ENCODE measurements at regions not wholly inside any gene's neighbourhood (a gene's known extent, or its start where the extent isn't known, plus 50 kb on each side); places are given as distances from the start of the nearest gene placed in this dataset.

- WGBS (ENCODE audit: insufficient coverage) = 100% methylated on average over 2 of the region's 2 CpGs
- H3K27me3 ChIP-seq (ENCODE audit: control insufficient read depth, insufficient read depth, low read length) = peaks cover 10% of the 10 kb centered on the region
- no peak overlapping the region for H3K27ac ChIP-seq (ENCODE audit: low read length)
- no peak for DNase-seq
- H3K4me3 ChIP-seq (ENCODE audit: low read length) = no peak overlapping the region
- H3K4me1 ChIP-seq (ENCODE audit: control insufficient read depth, insufficient read depth, low read length) = no peaks in the 10 kb centered on the region
- no peaks in the 10 kb centered on the region for H3K9me3 ChIP-seq (replicated peaks; ENCODE audit: control insufficient read depth, low read depth, low read length)
- H3K36me3 ChIP-seq (ENCODE audit: control insufficient read depth, insufficient read depth, low read length) = no peaks in the 10 kb centered on the region
Measured at GRCh38 chr5:159439002-159439401, 108.7 kb upstream of the IL12B start.

- DNase-seq = no peak
- no peaks in the 10 kb centered on the region for H3K9me3 ChIP-seq (replicated peaks; ENCODE audit: control insufficient read depth, low read depth, low read length)
- no peaks in the 10 kb centered on the region for H3K36me3 ChIP-seq (ENCODE audit: control insufficient read depth, insufficient read depth, low read length)
- peaks cover 10% of the 10 kb centered on the region for H3K27me3 ChIP-seq (ENCODE audit: control insufficient read depth, insufficient read depth, low read length)
- no peak overlapping the region for H3K27ac ChIP-seq (ENCODE audit: low read length)
- H3K4me3 ChIP-seq (ENCODE audit: low read length) = no peak overlapping the region
- H3K4me1 ChIP-seq (ENCODE audit: control insufficient read depth, insufficient read depth, low read length) = no peaks in the 10 kb centered on the region
- WGBS (ENCODE audit: insufficient coverage) = 77% methylated on average over 7 of the region's 7 CpGs
Measured at GRCh38 chr5:159440235-159440634, 109.9 kb upstream of the IL12B start.

- H3K4me1 ChIP-seq (ENCODE audit: control insufficient read depth, insufficient read depth, low read length) = no peaks in the 10 kb centered on the region
- DNase-seq = no peak
- peaks cover 10% of the 10 kb centered on the region for H3K27me3 ChIP-seq (ENCODE audit: control insufficient read depth, insufficient read depth, low read length)
- no peak overlapping the region for H3K27ac ChIP-seq (ENCODE audit: low read length)
- H3K9me3 ChIP-seq (replicated peaks; ENCODE audit: control insufficient read depth, low read depth, low read length) = no peaks in the 10 kb centered on the region
- WGBS (ENCODE audit: insufficient coverage) = no CpG with 5 or more reads among the region's 4 CpGs
- H3K36me3 ChIP-seq (ENCODE audit: control insufficient read depth, insufficient read depth, low read length) = no peaks in the 10 kb centered on the region
- H3K4me3 ChIP-seq (ENCODE audit: low read length) = no peak overlapping the region
Measured at GRCh38 chr5:159440968-159441367, 110.7 kb upstream of the IL12B start.

GRCh38 chr5:159441441-159441840, 111.2 kb upstream of the IL12B start:
- Histone ChIP-seq H3K27ac (ENCODE audit: low read length) (no peak overlapping the region), H3K4me3 (ENCODE audit: low read length) (no peak overlapping the region), H3K27me3 (ENCODE audit: control insufficient read depth, insufficient read depth, low read length) (peaks cover 11% of the 10 kb centered on the region), H3K9me3 (replicated peaks; ENCODE audit: control insufficient read depth, low read depth, low read length) (no peaks in the 10 kb centered on the region), H3K4me1 (ENCODE audit: control insufficient read depth, insufficient read depth, low read length) (no peaks in the 10 kb centered on the region), H3K36me3 (ENCODE audit: control insufficient read depth, insufficient read depth, low read length) (no peaks in the 10 kb centered on the region)
- 61% methylated on average over 3 of the region's 3 CpGs for WGBS (ENCODE audit: insufficient coverage)
- DNase-seq = no peak

DNA sequence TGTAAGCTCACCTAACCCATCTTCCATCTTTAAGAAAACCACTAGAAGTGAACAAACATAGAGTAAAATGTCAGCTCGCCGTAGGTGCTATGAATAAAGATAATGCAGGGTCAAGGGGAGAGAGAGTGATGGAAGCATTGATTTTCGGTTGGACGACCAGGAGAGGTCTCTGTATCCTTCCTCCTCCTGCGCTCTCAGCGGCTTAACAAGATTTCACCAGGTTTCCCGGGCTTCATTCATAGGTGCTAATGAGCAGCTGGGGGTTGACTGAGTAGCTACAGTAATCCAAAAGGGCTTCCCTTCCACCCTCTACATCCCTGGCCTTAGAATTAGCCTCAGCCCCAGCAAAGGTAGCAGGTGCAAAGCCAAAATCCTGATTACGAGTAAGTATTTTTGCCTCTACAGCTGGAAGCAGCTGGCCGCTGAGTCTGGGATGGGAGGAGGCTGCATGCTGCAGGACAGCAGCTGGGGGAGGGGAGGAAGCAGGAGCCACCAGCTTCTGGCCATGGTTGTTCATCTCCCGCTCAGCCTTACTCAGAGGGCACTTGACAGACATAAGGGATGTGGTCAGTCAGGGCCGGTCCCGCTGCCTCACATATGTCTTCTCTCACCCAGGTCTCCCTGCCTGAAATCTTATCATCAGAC, 112.0 kb upstream of the IL12B start:
- peak; percentile 33 for DNase-seq

DNA sequence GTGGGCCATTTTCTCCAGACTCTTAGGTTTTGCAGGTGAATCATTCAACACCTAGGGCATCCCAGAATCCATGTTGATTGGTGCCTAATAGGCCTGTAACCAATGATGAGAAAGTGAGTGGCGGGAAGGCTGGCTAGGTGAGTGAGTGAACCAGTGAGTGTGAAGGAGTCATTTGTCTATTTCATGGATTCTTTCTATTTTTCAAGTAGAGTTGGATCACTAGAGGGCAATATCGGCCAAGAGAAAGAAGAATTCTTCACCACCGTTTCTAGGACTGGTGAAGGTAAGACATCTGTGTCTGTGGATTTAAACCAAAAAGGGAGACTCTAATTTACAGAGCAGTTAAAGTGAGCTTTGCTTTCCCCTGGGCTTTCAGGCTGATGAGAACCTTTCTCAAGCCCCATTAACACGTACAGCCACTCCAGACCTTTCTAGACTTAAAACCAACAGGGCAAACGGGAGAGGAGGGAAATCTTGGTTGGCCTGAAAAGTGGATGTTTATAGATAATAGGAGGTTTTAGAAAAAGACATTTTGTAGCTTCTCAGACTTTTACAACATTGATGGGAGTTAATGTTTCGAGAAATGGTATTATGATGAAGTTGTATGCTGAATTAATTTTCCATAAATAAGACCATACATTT, 114.3 kb upstream of the IL12B start:
- H3K27me3 ChIP-seq (ENCODE audit: control insufficient read depth, insufficient read depth, low read length) = peaks cover 12% of the 10 kb centered on the region
- no peak overlapping the region for H3K4me3 ChIP-seq (ENCODE audit: low read length)
- no peaks in the 10 kb centered on the region for H3K4me1 ChIP-seq (ENCODE audit: control insufficient read depth, insufficient read depth, low read length)
- no peaks in the 10 kb centered on the region for H3K9me3 ChIP-seq (replicated peaks; ENCODE audit: control insufficient read depth, low read depth, low read length)
- no peaks in the 10 kb centered on the region for H3K36me3 ChIP-seq (ENCODE audit: control insufficient read depth, insufficient read depth, low read length)
- WGBS (ENCODE audit: insufficient coverage) = no CpG with 5 or more reads among the region's 6 CpGs
- DNase-seq = peak; percentile 71
- no peak overlapping the region for H3K27ac ChIP-seq (ENCODE audit: low read length)

More for the DNA sequence above, 112.0 kb upstream of the IL12B start:
- Histone ChIP-seq H3K4me1 (ENCODE audit: control insufficient read depth, insufficient read depth, low read length) (no peaks in the 10 kb centered on the region), H3K4me3 (ENCODE audit: low read length) (no peak overlapping the region), H3K27me3 (ENCODE audit: control insufficient read depth, insufficient read depth, low read length) (peaks cover 15% of the 10 kb centered on the region), H3K36me3 (ENCODE audit: control insufficient read depth, insufficient read depth, low read length) (no peaks in the 10 kb centered on the region), H3K9me3 (replicated peaks; ENCODE audit: control insufficient read depth, low read depth, low read length) (no peaks in the 10 kb centered on the region), H3K27ac (ENCODE audit: low read length) (no peak overlapping the region)
- WGBS (ENCODE audit: insufficient coverage) = 20% methylated on average over 2 of the region's 12 CpGs

- WGBS (ENCODE audit: insufficient coverage) = no CpG with 5 or more reads among the region's 1 CpG
- Histone ChIP-seq H3K4me1 (ENCODE audit: control insufficient read depth, insufficient read depth, low read length) (peaks cover 3% of the 10 kb centered on the region), H3K36me3 (ENCODE audit: control insufficient read depth, insufficient read depth, low read length) (no peaks in the 10 kb centered on the region), H3K9me3 (replicated peaks; ENCODE audit: control insufficient read depth, low read depth, low read length) (no peaks in the 10 kb centered on the region), H3K4me3 (ENCODE audit: low read length) (no peak overlapping the region), H3K27ac (ENCODE audit: low read length) (no peak overlapping the region), H3K27me3 (ENCODE audit: control insufficient read depth, insufficient read depth, low read length) (peaks cover 7% of the 10 kb centered on the region)
- DNase-seq = no peak
Measured at GRCh38 chr5:159447116-159447515, 116.8 kb upstream of the IL12B start.

DNA sequence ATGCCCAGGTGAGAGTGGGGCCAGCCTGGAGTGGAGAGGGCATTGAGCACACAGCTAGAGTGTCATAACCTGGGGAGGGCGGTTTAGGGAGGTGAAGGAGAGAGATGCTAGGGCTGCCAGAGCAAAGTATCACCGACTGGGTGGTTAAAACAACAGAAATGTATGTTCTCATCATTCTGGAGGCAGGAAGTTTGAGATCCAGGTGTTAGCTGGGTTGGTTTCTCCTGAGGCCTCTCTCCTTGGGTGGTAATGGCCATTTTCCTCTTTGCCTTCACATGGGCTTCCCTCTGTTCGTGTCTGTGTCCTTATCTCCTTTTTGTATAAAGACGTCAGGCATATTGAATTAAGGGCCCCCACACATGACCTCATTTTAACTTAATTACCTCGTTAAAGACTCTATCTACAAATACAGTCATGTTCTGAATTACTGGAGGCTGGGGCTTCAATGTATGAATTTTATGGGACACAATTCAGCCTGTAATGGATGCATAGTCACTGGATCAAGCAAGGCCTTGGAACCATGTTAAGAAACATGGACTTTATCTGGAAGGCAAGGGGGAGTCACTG, 118.6 kb upstream of the IL12B start:
- no peak for DNase-seq
- Histone ChIP-seq H3K4me1 (ENCODE audit: control insufficient read depth, insufficient read depth, low read length) (peaks cover 3% of the 10 kb centered on the region), H3K4me3 (ENCODE audit: low read length) (no peak overlapping the region), H3K27me3 (ENCODE audit: control insufficient read depth, insufficient read depth, low read length) (peaks cover 9% of the 10 kb centered on the region), H3K9me3 (replicated peaks; ENCODE audit: control insufficient read depth, low read depth, low read length) (no peaks in the 10 kb centered on the region), H3K36me3 (ENCODE audit: control insufficient read depth, insufficient read depth, low read length) (no peaks in the 10 kb centered on the region), H3K27ac (ENCODE audit: low read length) (no peak overlapping the region)
- WGBS (ENCODE audit: insufficient coverage) = 75% methylated on average over 1 of the region's 5 CpGs

DNA sequence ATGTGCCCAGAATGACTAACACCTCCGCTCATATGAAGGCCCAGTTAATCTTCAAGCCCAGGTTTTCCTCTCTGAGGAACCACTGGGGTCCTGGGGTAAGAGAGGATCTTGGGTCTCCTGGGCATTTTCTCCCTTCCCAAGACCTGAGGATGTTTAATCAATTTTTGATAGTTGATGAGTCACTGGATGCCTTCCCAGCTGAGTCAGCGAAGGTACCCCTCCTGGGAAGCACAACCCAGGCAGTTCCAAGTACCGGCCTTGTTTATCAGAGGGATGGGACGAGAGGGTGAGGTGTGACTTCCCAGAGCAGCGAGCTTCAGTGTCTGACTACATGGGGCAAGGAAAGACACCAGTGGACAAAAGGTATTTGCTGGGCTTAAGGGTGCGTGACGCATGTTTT, 119.6 kb upstream of the IL12B start:
- Histone ChIP-seq H3K4me1 (ENCODE audit: control insufficient read depth, insufficient read depth, low read length) (peaks cover 3% of the 10 kb centered on the region), H3K27me3 (ENCODE audit: control insufficient read depth, insufficient read depth, low read length) (peaks cover 9% of the 10 kb centered on the region), H3K27ac (ENCODE audit: low read length) (no peak overlapping the region), H3K36me3 (ENCODE audit: control insufficient read depth, insufficient read depth, low read length) (no peaks in the 10 kb centered on the region), H3K9me3 (replicated peaks; ENCODE audit: control insufficient read depth, low read depth, low read length) (no peaks in the 10 kb centered on the region), H3K4me3 (ENCODE audit: low read length) (no peak overlapping the region)
- no peak for DNase-seq
- WGBS (ENCODE audit: insufficient coverage) = 73% methylated on average over 5 of the region's 7 CpGs

GRCh38 chr5:159450417-159450816, 120.1 kb upstream of the IL12B start:
- Histone ChIP-seq H3K36me3 (ENCODE audit: control insufficient read depth, insufficient read depth, low read length) (no peaks in the 10 kb centered on the region), H3K27me3 (ENCODE audit: control insufficient read depth, insufficient read depth, low read length) (peaks cover 9% of the 10 kb centered on the region), H3K9me3 (replicated peaks; ENCODE audit: control insufficient read depth, low read depth, low read length) (no peaks in the 10 kb centered on the region), H3K4me1 (ENCODE audit: control insufficient read depth, insufficient read depth, low read length) (peaks cover 3% of the 10 kb centered on the region), H3K4me3 (ENCODE audit: low read length) (no peak overlapping the region), H3K27ac (ENCODE audit: low read length) (no peak overlapping the region)
- WGBS (ENCODE audit: insufficient coverage) = 85% methylated on average over 3 of the region's 4 CpGs
- DNase-seq = no peak

Data from muscle of leg (tissue), 3 donors.